T-helper 17 cell (primary cell): ENCODE measurements at regions not wholly inside any gene's neighbourhood (a gene's known extent, or its start where the extent isn't known, plus 50 kb on each side); places are given as distances from the start of the nearest gene placed in this dataset.
A peak's percentile ranks its signal among the peaks of the same experiment; 100 is the strongest.

Experiments
- ATAC-seq: fragments of 150-1000 bp; cut with Tn5 transposase; 2 replicates; pipeline ENCODE4 v1.10.0; 2021; ENCODE audit warnings: mild to moderate bottlenecking, moderate library complexity
- DNase-seq, 3 donors: peaks; one replicate each; pipeline versions ENCODE4 v3.0.0 to v3.0.0-alpha.2; 2020 to 2021
- H3K9me3 ChIP-seq: one replicate; pipeline ENCODE4 v1.7.0; 2013; ENCODE audit warnings: low read length, mild to moderate bottlenecking; ENCODE audit not compliant: control insufficient read depth, poor library complexity, severe bottlenecking
- H3K27ac Mint-ChIP-seq: one replicate; pipeline ENCODE4 v1.8.0; 2022; ENCODE audit warnings: mild to moderate bottlenecking, moderate library complexity, mixed read lengths
- H3K27me3 Mint-ChIP-seq: one replicate; pipeline ENCODE4 v1.8.0; 2022; ENCODE audit warnings: mixed read lengths
- H3K36me3 Mint-ChIP-seq: one replicate; pipeline ENCODE4 v1.8.0; 2022; ENCODE audit warnings: low read depth, mixed read lengths
- H3K4me1 Mint-ChIP-seq: one replicate; pipeline ENCODE4 v1.8.0; 2022; ENCODE audit warnings: mild to moderate bottlenecking, mixed read lengths
- H3K4me3 Mint-ChIP-seq: one replicate; pipeline ENCODE4 v1.8.0; 2022; ENCODE audit warnings: mild to moderate bottlenecking, moderate library complexity, mixed read lengths

- H3K36me3 Mint-ChIP-seq, result no peaks in the 10 kb centered on the region
- H3K4me3 Mint-ChIP-seq, result no peak overlapping the region
- DNase-seq (no peak), ATAC-seq (no peak)
- no peaks in the 10 kb centered on the region for H3K9me3 ChIP-seq
- H3K27me3 Mint-ChIP-seq, result no peaks in the 10 kb centered on the region
- H3K27ac Mint-ChIP-seq, result no peak overlapping the region
- H3K4me1 Mint-ChIP-seq, result no peaks in the 10 kb centered on the region
Measured at GRCh38 chr11:104830508-104830907, 67.8 kb downstream of the CASP12 start.

- Mint-ChIP-seq H3K27ac (no peak overlapping the region), H3K27me3 (no peaks in the 10 kb centered on the region), H3K4me3 (no peak overlapping the region), H3K36me3 (no peaks in the 10 kb centered on the region), H3K4me1 (no peaks in the 10 kb centered on the region)
- ATAC-seq (no peak), DNase-seq (no peak)
- H3K9me3 ChIP-seq, result no peaks in the 10 kb centered on the region
Measured at GRCh38 chr11:104830080-104830479, 68.2 kb downstream of the CASP12 start.

- Mint-ChIP-seq H3K27me3 (no peaks in the 10 kb centered on the region), H3K4me1 (peaks cover 8% of the 10 kb centered on the region), H3K4me3 (no peak overlapping the region), H3K27ac (no peak overlapping the region), H3K36me3 (no peaks in the 10 kb centered on the region)
- DNase-seq, result no peak
- no peak for ATAC-seq
- H3K9me3 ChIP-seq, result no peaks in the 10 kb centered on the region
Measured at GRCh38 chr11:104826772-104827171, 71.5 kb downstream of the CASP12 start.

- H3K4me1 Mint-ChIP-seq, result peaks cover 17% of the 10 kb centered on the region
- H3K9me3 ChIP-seq, result no peaks in the 10 kb centered on the region
- no peak overlapping the region for H3K27ac Mint-ChIP-seq
- no peaks in the 10 kb centered on the region for H3K36me3 Mint-ChIP-seq
- H3K4me3 Mint-ChIP-seq, result no peak overlapping the region
- DNase-seq, result no peak
- H3K27me3 Mint-ChIP-seq, result no peaks in the 10 kb centered on the region
- ATAC-seq, result no peak
Measured at GRCh38 chr11:104823657-104824056, 74.6 kb downstream of the CASP12 start.

GRCh38 chr11:104820431-104820830 lies 77.8 kb downstream of the CASP12 start:
- ATAC-seq, result no peak
- no peak overlapping the region for H3K4me3 Mint-ChIP-seq
- no peaks in the 10 kb centered on the region for H3K27me3 Mint-ChIP-seq
- DNase-seq, result no peak
- H3K36me3 Mint-ChIP-seq, result no peaks in the 10 kb centered on the region
- peaks cover 17% of the 10 kb centered on the region for H3K4me1 Mint-ChIP-seq
- H3K9me3 ChIP-seq, result no peaks in the 10 kb centered on the region
- no peak overlapping the region for H3K27ac Mint-ChIP-seq

GRCh38 chr11:104819603-104820002 lies 78.7 kb downstream of the CASP12 start:
- H3K36me3 Mint-ChIP-seq, result no peaks in the 10 kb centered on the region
- H3K27ac Mint-ChIP-seq, result no peak overlapping the region
- no peaks in the 10 kb centered on the region for H3K9me3 ChIP-seq
- peaks cover 17% of the 10 kb centered on the region for H3K4me1 Mint-ChIP-seq
- H3K4me3 Mint-ChIP-seq, result no peak overlapping the region
- no peaks in the 10 kb centered on the region for H3K27me3 Mint-ChIP-seq
- DNase-seq (no peak), ATAC-seq (no peak)

GRCh38 chr11:104819107-104819506 lies 79.2 kb downstream of the CASP12 start:
- no peak for DNase-seq
- no peaks in the 10 kb centered on the region for H3K36me3 Mint-ChIP-seq
- no peak for ATAC-seq
- H3K4me3 Mint-ChIP-seq, result no peak overlapping the region
- H3K27ac Mint-ChIP-seq, result no peak overlapping the region
- peaks cover 14% of the 10 kb centered on the region for H3K4me1 Mint-ChIP-seq
- H3K27me3 Mint-ChIP-seq, result no peaks in the 10 kb centered on the region
- no peaks in the 10 kb centered on the region for H3K9me3 ChIP-seq

GRCh38 chr11:104817973-104818372 lies 80.3 kb downstream of the CASP12 start:
- H3K9me3 ChIP-seq, result no peaks in the 10 kb centered on the region
- ATAC-seq (no peak), DNase-seq (no peak)
- Mint-ChIP-seq H3K4me3 (no peak overlapping the region), H3K27me3 (no peaks in the 10 kb centered on the region), H3K36me3 (peaks cover 2% of the 10 kb centered on the region), H3K4me1 (peaks cover 11% of the 10 kb centered on the region), H3K27ac (no peak overlapping the region)

- no peaks in the 10 kb centered on the region for H3K9me3 ChIP-seq
- DNase-seq (no peak), ATAC-seq (no peak)
- no peak overlapping the region for H3K27ac Mint-ChIP-seq
- no peaks in the 10 kb centered on the region for H3K4me1 Mint-ChIP-seq
- H3K4me3 Mint-ChIP-seq, result no peak overlapping the region
- H3K27me3 Mint-ChIP-seq, result no peaks in the 10 kb centered on the region
- H3K36me3 Mint-ChIP-seq, result peaks cover 2% of the 10 kb centered on the region
Measured at GRCh38 chr11:104813532-104813931, 84.7 kb downstream of the CASP12 start.

GRCh38 chr11:104812103-104812788 lies 86.0 kb downstream of the CASP12 start:
- Mint-ChIP-seq H3K4me3 (no peak overlapping the region), H3K27me3 (no peaks in the 10 kb centered on the region), H3K4me1 (no peaks in the 10 kb centered on the region), H3K36me3 (peaks cover 2% of the 10 kb centered on the region), H3K27ac (no peak overlapping the region)
- no peak for DNase-seq
- no peak for ATAC-seq
- H3K9me3 ChIP-seq, result no peaks in the 10 kb centered on the region

- no peaks in the 10 kb centered on the region for H3K27me3 Mint-ChIP-seq
- no peaks in the 10 kb centered on the region for H3K36me3 Mint-ChIP-seq
- no peaks in the 10 kb centered on the region for H3K9me3 ChIP-seq
- ATAC-seq (no peak), DNase-seq (no peak)
- H3K4me3 Mint-ChIP-seq, result no peak overlapping the region
- peaks cover 14% of the 10 kb centered on the region for H3K4me1 Mint-ChIP-seq
- H3K27ac Mint-ChIP-seq, result no peak overlapping the region
Measured at GRCh38 chr11:104803776-104804175, 94.5 kb downstream of the CASP12 start.

GRCh38 chr11:104799251-104799650 lies 99.0 kb downstream of the CASP12 start:
- Mint-ChIP-seq H3K4me1 (peaks cover 23% of the 10 kb centered on the region), H3K27ac (peak overlapping the region; percentile 93), H3K27me3 (no peaks in the 10 kb centered on the region), H3K4me3 (peak overlapping the region; percentile 84), H3K36me3 (peaks cover 2% of the 10 kb centered on the region)
- ATAC-seq, result peak; percentile 52
- no peaks in the 10 kb centered on the region for H3K9me3 ChIP-seq
- DNase-seq, result no peak

GRCh38 chr11:104798789-104799188 lies 99.5 kb downstream of the CASP12 start:
- no peaks in the 10 kb centered on the region for H3K9me3 ChIP-seq
- peak; percentile 53 for ATAC-seq

GRCh38 chr11:104796301-104796700 lies 102.0 kb downstream of the CASP12 start:
- no peaks in the 10 kb centered on the region for H3K9me3 ChIP-seq
- Mint-ChIP-seq H3K4me1 (peaks cover 23% of the 10 kb centered on the region), H3K27me3 (no peaks in the 10 kb centered on the region), H3K27ac (no peak overlapping the region), H3K36me3 (peaks cover 2% of the 10 kb centered on the region), H3K4me3 (no peak overlapping the region)
- ATAC-seq (no peak), DNase-seq (no peak)

More at GRCh38 chr11:104798789-104799188, 99.5 kb downstream of the CASP12 start:
- Mint-ChIP-seq H3K27ac (peak overlapping the region; percentile 93), H3K4me3 (peak overlapping the region; percentile 84), H3K27me3 (no peaks in the 10 kb centered on the region), H3K4me1 (peaks cover 23% of the 10 kb centered on the region), H3K36me3 (peaks cover 2% of the 10 kb centered on the region)
- no peak for DNase-seq
